ENCODE measurements at regions not wholly inside any gene's neighbourhood (a gene's known extent, or its start where the extent isn't known, plus 50 kb on each side); places are given as distances from the start of the nearest gene placed in this dataset.

DNA sequence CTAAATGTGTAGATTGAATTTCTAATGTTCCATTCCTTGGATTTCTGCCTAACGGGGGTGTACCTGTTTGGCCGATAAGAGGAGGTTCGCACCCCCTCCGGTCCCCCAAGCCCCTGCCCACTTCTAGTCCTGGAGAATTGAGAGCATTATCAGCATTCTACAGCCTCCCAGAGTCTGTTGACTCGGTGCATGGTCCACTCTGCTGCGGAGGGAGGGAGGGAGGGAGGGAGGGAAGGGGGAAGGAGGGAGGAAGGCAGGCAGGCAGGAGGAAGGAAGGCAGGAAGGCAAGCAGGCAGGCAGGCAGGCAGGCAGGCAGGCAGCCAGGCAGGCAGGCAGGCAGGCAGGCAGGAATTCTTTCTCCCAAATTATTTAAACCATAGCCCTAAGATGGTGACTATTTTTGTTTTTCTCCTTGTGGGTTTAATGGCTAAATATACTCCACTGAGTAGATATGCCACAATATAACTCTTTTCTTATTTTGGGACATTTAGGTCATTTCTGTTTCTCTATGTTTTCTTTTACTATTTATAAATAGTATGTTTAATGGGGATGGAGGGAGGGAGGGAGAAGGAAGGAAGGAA is 69.5 kb upstream of the CHST15 start:
- Mint-ChIP-seq H3K9me3 (ENCODE audit: low read depth) (peaks cover 5% of the 10 kb centered on the region), H3K27ac (ENCODE audit: unreplicated experiment) (peak overlapping the region; percentile 51), H3K4me1 (ENCODE audit: low read depth) (peaks cover 38% of the 10 kb centered on the region), H3K27me3 (ENCODE audit: low read depth) (peaks cover 2% of the 10 kb centered on the region), H3K36me3 (ENCODE audit: low read depth) (peaks cover 5% of the 10 kb centered on the region), H3K4me3 (ENCODE audit: unreplicated experiment) (no peak overlapping the region)
- TF ChIP-seq, protein P1, sequence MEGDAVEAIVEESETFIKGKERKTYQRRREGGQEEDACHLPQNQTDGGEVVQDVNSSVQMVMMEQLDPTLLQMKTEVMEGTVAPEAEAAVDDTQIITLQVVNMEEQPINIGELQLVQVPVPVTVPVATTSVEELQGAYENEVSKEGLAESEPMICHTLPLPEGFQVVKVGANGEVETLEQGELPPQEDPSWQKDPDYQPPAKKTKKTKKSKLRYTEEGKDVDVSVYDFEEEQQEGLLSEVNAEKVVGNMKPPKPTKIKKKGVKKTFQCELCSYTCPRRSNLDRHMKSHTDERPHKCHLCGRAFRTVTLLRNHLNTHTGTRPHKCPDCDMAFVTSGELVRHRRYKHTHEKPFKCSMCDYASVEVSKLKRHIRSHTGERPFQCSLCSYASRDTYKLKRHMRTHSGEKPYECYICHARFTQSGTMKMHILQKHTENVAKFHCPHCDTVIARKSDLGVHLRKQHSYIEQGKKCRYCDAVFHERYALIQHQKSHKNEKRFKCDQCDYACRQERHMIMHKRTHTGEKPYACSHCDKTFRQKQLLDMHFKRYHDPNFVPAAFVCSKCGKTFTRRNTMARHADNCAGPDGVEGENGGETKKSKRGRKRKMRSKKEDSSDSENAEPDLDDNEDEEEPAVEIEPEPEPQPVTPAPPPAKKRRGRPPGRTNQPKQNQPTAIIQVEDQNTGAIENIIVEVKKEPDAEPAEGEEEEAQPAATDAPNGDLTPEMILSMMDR (IDR thresholded peaks at IDR 0.05), result no peak
- no peak for DNase-seq (ENCODE audit: low spot score)

DNA sequence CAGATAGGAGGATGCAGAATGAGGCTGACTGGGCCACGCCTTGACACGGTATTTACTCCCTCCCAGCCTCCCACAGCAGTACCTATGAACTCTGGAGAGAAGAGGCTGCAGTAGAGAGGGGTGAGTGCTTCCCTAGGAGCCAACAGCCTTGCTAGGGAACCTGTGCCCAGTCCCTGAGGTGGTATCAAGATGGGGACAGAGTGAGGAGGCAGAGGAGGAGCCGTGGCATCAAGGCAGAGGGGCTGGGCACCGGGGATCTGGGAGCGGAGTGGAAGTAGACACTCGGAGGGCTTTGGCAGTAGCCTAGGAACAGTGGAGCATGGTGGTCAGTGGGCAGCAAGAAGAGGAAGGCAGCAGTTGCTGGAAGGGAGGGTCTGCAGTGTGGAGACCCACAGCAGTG is 68.7 kb upstream of the CHST15 start:
- Mint-ChIP-seq H3K36me3 (ENCODE audit: low read depth) (peaks cover 7% of the 10 kb centered on the region), H3K9me3 (ENCODE audit: low read depth) (peaks cover 9% of the 10 kb centered on the region), H3K4me3 (ENCODE audit: unreplicated experiment) (no peak overlapping the region), H3K27me3 (ENCODE audit: low read depth) (peaks cover 2% of the 10 kb centered on the region), H3K27ac (ENCODE audit: unreplicated experiment) (no peak overlapping the region), H3K4me1 (ENCODE audit: low read depth) (peaks cover 45% of the 10 kb centered on the region)
- no peak for DNase-seq (ENCODE audit: low spot score)
- TF ChIP-seq, protein P1 (IDR thresholded peaks at IDR 0.05), result no peak

DNA sequence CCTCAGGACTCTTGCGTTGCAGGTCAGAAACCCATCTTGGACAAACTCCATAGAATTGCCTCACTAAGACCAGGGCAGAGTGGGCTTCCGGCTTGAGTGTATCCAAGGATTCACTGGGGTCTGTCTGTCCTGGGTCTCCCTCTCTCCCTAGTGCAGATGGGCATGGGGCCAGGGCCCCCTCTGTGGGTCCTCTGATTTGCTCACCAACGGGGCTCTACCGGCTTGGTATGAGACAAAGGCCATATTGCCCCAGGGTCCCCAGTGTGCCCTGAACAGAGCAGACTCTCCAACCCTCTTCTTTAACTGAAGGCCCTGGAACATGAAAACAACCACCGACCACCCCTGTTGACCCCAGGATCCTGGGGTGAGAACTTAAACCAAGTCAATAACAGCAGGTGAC is 68.2 kb upstream of the CHST15 start:
- Mint-ChIP-seq H3K4me3 (ENCODE audit: unreplicated experiment) (no peak overlapping the region), H3K27me3 (ENCODE audit: low read depth) (peaks cover 2% of the 10 kb centered on the region), H3K27ac (ENCODE audit: unreplicated experiment) (no peak overlapping the region), H3K4me1 (ENCODE audit: low read depth) (peaks cover 50% of the 10 kb centered on the region), H3K36me3 (ENCODE audit: low read depth) (peaks cover 7% of the 10 kb centered on the region), H3K9me3 (ENCODE audit: low read depth) (peaks cover 9% of the 10 kb centered on the region)
- no peak for DNase-seq (ENCODE audit: low spot score)
- TF ChIP-seq, protein P1 (IDR thresholded peaks at IDR 0.05), result no peak

DNA sequence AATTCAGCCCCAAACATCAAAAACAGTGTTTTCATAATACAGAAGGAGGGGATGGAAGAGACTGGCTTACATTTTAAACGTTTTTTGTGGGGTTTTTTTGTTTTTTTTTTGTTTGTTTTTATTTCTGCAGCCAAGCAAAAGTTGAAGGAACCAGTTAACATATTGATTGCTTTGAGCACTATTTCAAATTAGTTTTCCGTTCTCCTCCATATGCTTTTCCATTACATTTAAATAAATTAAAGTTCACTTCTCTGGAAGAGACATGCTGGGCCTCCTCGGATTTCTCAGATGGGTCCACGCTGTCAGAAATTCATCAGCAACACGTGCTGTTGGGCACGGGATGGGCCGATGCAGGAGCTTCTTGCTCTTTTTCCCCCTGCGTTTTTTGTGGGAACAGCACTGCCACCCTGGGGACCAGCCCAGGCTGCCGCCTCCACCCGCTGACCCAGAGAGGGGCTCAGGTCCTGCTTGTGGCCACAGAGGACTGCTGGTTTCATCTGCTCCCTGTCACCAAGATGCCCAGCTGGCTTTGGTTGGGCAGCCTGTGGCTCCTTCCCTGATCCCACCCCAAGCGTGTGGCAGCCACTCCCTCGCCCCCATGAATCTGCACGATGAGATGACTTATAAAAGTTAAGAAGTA is 67.7 kb upstream of the CHST15 start:
- Mint-ChIP-seq H3K27ac (ENCODE audit: unreplicated experiment) (no peak overlapping the region), H3K9me3 (ENCODE audit: low read depth) (peaks cover 9% of the 10 kb centered on the region), H3K4me3 (ENCODE audit: unreplicated experiment) (no peak overlapping the region), H3K4me1 (ENCODE audit: low read depth) (peaks cover 56% of the 10 kb centered on the region), H3K27me3 (ENCODE audit: low read depth) (peaks cover 2% of the 10 kb centered on the region), H3K36me3 (ENCODE audit: low read depth) (peaks cover 7% of the 10 kb centered on the region)
- TF ChIP-seq, protein P1 (IDR thresholded peaks at IDR 0.05), result no peak
- no peak for DNase-seq (ENCODE audit: low spot score)

DNA sequence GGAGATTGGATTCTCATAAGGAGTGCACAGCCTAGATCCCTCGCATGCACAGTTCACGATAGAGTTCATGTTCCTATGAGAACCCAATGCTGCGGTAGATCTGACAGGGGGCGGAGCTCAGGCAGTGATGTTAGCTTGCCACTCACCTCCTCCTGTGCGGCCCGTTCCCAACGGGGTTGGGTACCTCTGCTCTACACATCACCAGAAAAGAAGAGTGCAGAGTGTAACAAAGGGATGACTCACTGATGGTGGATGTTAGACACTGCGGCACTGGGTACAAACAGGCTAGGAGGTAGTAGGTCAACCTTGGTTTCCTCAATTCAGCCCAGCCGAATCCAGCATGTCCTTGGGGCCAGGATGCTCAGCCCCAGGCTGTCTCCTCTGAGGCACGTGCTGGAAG is 66.8 kb upstream of the CHST15 start:
- no peak for DNase-seq (ENCODE audit: low spot score)
- Mint-ChIP-seq H3K27ac (ENCODE audit: unreplicated experiment) (no peak overlapping the region), H3K4me1 (ENCODE audit: low read depth) (peaks cover 64% of the 10 kb centered on the region), H3K4me3 (ENCODE audit: unreplicated experiment) (no peak overlapping the region), H3K9me3 (ENCODE audit: low read depth) (peaks cover 9% of the 10 kb centered on the region), H3K36me3 (ENCODE audit: low read depth) (peaks cover 6% of the 10 kb centered on the region), H3K27me3 (ENCODE audit: low read depth) (peaks cover 2% of the 10 kb centered on the region)
- TF ChIP-seq, protein P1 (IDR thresholded peaks at IDR 0.05), result no peak
